ENCODE measurements at regions not wholly inside any gene's neighbourhood (a gene's known extent, or its start where the extent isn't known, plus 50 kb on each side); places are given as distances from the start of the nearest gene placed in this dataset.

DNA sequence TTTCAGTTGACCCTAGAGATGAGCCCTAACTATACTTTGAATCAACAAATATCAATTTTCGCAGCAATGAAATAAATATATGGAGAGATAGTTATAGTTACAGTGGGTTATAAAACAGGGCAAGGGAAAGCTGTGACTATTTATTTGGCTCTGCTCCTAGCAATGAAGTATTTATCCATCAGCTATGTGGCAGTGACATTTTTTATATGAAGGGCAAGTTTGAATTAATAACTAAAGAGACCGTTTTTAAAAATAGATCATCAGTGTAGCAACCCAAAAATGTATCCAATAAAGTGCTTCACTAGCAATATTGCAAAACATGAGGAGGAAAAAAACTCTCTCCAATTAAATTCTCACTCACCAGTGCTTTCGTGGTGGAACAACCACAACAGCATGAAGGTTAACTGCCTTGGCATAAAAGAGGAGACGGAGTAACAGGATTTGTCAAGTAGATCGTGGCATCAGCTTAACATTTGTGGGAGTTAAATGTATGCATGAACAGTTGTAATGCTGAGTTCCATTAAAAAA lies 58.1 kb upstream of the NUDT4 start:
- WGBS = 95% methylated on average over 5 of the region's 5 CpGs
- Histone ChIP-seq H3K4me1 (ENCODE audit: insufficient read depth, low read length) (no peaks in the 10 kb centered on the region), H3K27me3 (ENCODE audit: insufficient read depth, low read length) (no peaks in the 10 kb centered on the region), H3K36me3 (ENCODE audit: insufficient read depth, low read length) (no peaks in the 10 kb centered on the region), H3K9me3 (ENCODE audit: insufficient read depth, low read depth, low read length) (no peaks in the 10 kb centered on the region), H3K27ac (ENCODE audit: low read depth, low read length) (no peak overlapping the region), H3K9ac (ENCODE audit: low read depth, low read length) (no peak overlapping the region), H3K4me3 (ENCODE audit: low read length) (no peak overlapping the region)

GRCh38 chr12:93322784-93323183 lies 54.9 kb upstream of the NUDT4 start:
- WGBS = 95% methylated on average over 2 of the region's 2 CpGs
- H3K9ac ChIP-seq (ENCODE audit: low read depth, low read length) = no peak overlapping the region
- no peaks in the 10 kb centered on the region for H3K4me1 ChIP-seq (ENCODE audit: insufficient read depth, low read length)
- H3K27me3 ChIP-seq (ENCODE audit: insufficient read depth, low read length) = no peaks in the 10 kb centered on the region
- no peaks in the 10 kb centered on the region for H3K9me3 ChIP-seq (ENCODE audit: insufficient read depth, low read depth, low read length)
- H3K27ac ChIP-seq (ENCODE audit: low read depth, low read length) = no peak overlapping the region
- H3K36me3 ChIP-seq (ENCODE audit: insufficient read depth, low read length) = no peaks in the 10 kb centered on the region
- H3K4me3 ChIP-seq (ENCODE audit: low read length) = no peak overlapping the region

GRCh38 chr12:93323625-93324329 lies 53.9 kb upstream of the NUDT4 start:
- 85% methylated on average over 5 of the region's 5 CpGs for WGBS
- no peak overlapping the region for H3K4me3 ChIP-seq (ENCODE audit: low read length)
- H3K36me3 ChIP-seq (ENCODE audit: insufficient read depth, low read length) = no peaks in the 10 kb centered on the region
- H3K27me3 ChIP-seq (ENCODE audit: insufficient read depth, low read length) = no peaks in the 10 kb centered on the region
- H3K4me1 ChIP-seq (ENCODE audit: insufficient read depth, low read length) = no peaks in the 10 kb centered on the region
- H3K9ac ChIP-seq (ENCODE audit: low read depth, low read length) = no peak overlapping the region
- no peaks in the 10 kb centered on the region for H3K9me3 ChIP-seq (ENCODE audit: insufficient read depth, low read depth, low read length)
- no peak overlapping the region for H3K27ac ChIP-seq (ENCODE audit: low read depth, low read length)

DNA sequence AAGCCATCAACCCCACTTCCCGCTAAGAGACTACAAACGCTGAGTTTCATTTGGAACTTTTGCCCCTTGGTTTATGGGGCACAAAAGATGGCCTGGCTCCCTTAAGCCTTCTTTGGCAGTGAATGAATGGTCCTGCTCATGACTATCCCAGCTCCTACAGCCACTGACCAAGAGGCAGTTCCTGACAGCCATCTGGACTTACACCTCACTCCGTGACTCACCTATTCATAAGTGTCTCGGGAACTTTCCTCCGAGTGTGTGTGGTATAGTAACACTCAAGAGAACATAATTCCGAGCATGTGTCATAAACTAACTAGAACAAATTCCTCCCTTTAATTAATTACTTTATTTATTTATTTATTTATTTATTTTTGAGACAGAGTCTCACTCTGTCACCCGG lies 51.9 kb upstream of the NUDT4 start:
- H3K4me1 ChIP-seq (ENCODE audit: insufficient read depth, low read length) = no peaks in the 10 kb centered on the region
- H3K9me3 ChIP-seq (ENCODE audit: insufficient read depth, low read depth, low read length) = no peaks in the 10 kb centered on the region
- no peak overlapping the region for H3K4me3 ChIP-seq (ENCODE audit: low read length)
- WGBS = 95% methylated on average over 6 of the region's 7 CpGs
- no peaks in the 10 kb centered on the region for H3K36me3 ChIP-seq (ENCODE audit: insufficient read depth, low read length)
- H3K27ac ChIP-seq (ENCODE audit: low read depth, low read length) = no peak overlapping the region
- no peaks in the 10 kb centered on the region for H3K27me3 ChIP-seq (ENCODE audit: insufficient read depth, low read length)
- H3K9ac ChIP-seq (ENCODE audit: low read depth, low read length) = no peak overlapping the region

All from HUES64 (cell line).